ENCODE measurements at regions not wholly inside any gene's neighbourhood (a gene's known extent, or its start where the extent isn't known, plus 50 kb on each side); places are given as distances from the start of the nearest gene placed in this dataset.

GRCh38 chr3:106714400-106714799 is 662.8 kb upstream of the CCDC54 start:
- no peaks in the 10 kb centered on the region; the same call in 1 of the 2 replicates for H3K9me3 ChIP-seq (ENCODE audit: control insufficient read depth, insufficient read depth, low read length)
- CTCF ChIA-PET, result no interaction called here
- POLR2A ChIA-PET, result no interaction called here

GRCh38 chr3:106715286-106715685 is 662.0 kb upstream of the CCDC54 start:
- POLR2A ChIA-PET, result no interaction called here
- no peak for DNase-seq (ENCODE audit: low read depth, low spot score)

More at GRCh38 chr3:106714400-106714799, 662.8 kb upstream of the CCDC54 start:
- Histone ChIP-seq H3K27ac (ENCODE audit: low read depth, low read length) (no peak overlapping the region), H3K4me3 (ENCODE audit: low read depth, low read length) (no peak overlapping the region), H3K27me3 (ENCODE audit: control insufficient read depth, insufficient read depth, low read length) (no peaks in the 10 kb centered on the region)
- TF ChIP-seq CTCF (IDR thresholded peaks at IDR 0.05; ENCODE audit: low read depth, low read length), result no peak
- DNase-seq (ENCODE audit: low read depth, low spot score), result no peak

GRCh38 chr3:106717178-106717780 is 660.0 kb upstream of the CCDC54 start:
- no peak overlapping the region for H3K4me3 ChIP-seq (ENCODE audit: low read depth, low read length)
- H3K27ac ChIP-seq (ENCODE audit: low read depth, low read length), result no peak overlapping the region
- no peaks in the 10 kb centered on the region for H3K27me3 ChIP-seq (ENCODE audit: control insufficient read depth, insufficient read depth, low read length)
- no peak for DNase-seq (ENCODE audit: low read depth, low spot score)
- CTCF ChIA-PET, result interaction anchor here (0.6 kb wide), 1 partner anchor 537 kb away, joined by 3 read pairs; no protein-coding TSS in a partner anchor
- POLR2A ChIA-PET, result no interaction called here
- TF ChIP-seq CTCF (IDR thresholded peaks at IDR 0.05; ENCODE audit: low read depth, low read length), result no peak
- H3K9me3 ChIP-seq (ENCODE audit: control insufficient read depth, insufficient read depth, low read length), result peaks cover 8% of the 10 kb centered on the region

More at GRCh38 chr3:106715286-106715685, 662.0 kb upstream of the CCDC54 start:
- no peak for TF ChIP-seq CTCF (IDR thresholded peaks at IDR 0.05; ENCODE audit: low read depth, low read length)
- Histone ChIP-seq H3K27ac (ENCODE audit: low read depth, low read length) (no peak overlapping the region), H3K4me3 (ENCODE audit: low read depth, low read length) (no peak overlapping the region), H3K27me3 (ENCODE audit: control insufficient read depth, insufficient read depth, low read length) (no peaks in the 10 kb centered on the region), H3K9me3 (ENCODE audit: control insufficient read depth, insufficient read depth, low read length) (no peaks in the 10 kb centered on the region; the same call in 1 of the 2 replicates)
- CTCF ChIA-PET, result no interaction called here

- CTCF ChIA-PET, result interaction anchor here (0.9 kb wide), 1 partner anchor 399 kb away, joined by 3 read pairs; no protein-coding TSS in a partner anchor
- TF ChIP-seq CTCF (IDR thresholded peaks at IDR 0.05; ENCODE audit: low read depth, low read length), result no peak
- Histone ChIP-seq H3K9me3 (ENCODE audit: control insufficient read depth, insufficient read depth, low read length) (peaks cover 8% of the 10 kb centered on the region), H3K27ac (ENCODE audit: low read depth, low read length) (no peak overlapping the region), H3K27me3 (ENCODE audit: control insufficient read depth, insufficient read depth, low read length) (no peaks in the 10 kb centered on the region), H3K4me3 (ENCODE audit: low read depth, low read length) (no peak overlapping the region)
- DNase-seq (ENCODE audit: low read depth, low spot score), result no peak
- POLR2A ChIA-PET, result no interaction called here
Observed at GRCh38 chr3:106719077-106719476, 658.2 kb upstream of the CCDC54 start.

- no peak overlapping the region for H3K4me3 ChIP-seq (ENCODE audit: low read depth, low read length)
- H3K9me3 ChIP-seq (ENCODE audit: control insufficient read depth, insufficient read depth, low read length), result peaks cover 8% of the 10 kb centered on the region
- no peak overlapping the region for H3K27ac ChIP-seq (ENCODE audit: low read depth, low read length)
- no peak for TF ChIP-seq CTCF (IDR thresholded peaks at IDR 0.05; ENCODE audit: low read depth, low read length)
- ChIA-PET CTCF (interaction anchor here (0.9 kb wide), 1 partner anchor 398 kb away, joined by 3 read pairs; no protein-coding TSS in a partner anchor), POLR2A (no interaction called here)
- no peak for DNase-seq (ENCODE audit: low read depth, low spot score)
- H3K27me3 ChIP-seq (ENCODE audit: control insufficient read depth, insufficient read depth, low read length), result no peaks in the 10 kb centered on the region
Observed at GRCh38 chr3:106719583-106719982, 657.7 kb upstream of the CCDC54 start.
